GM19035 (cell line): ENCODE measurements at regions not wholly inside any gene's neighbourhood (a gene's known extent, or its start where the extent isn't known, plus 50 kb on each side); places are given as distances from the start of the nearest gene placed in this dataset.

Experiments
- ATAC-seq: cut with Tn5 transposase; IDR thresholded peaks from one replicate; pipeline ENCODE4 v1.9.1; 2021; ENCODE audit not compliant: unreplicated experiment

- no peak for ATAC-seq
Observed at GRCh38 chr10:128727114-128727513, 600.9 kb upstream of the MKI67 start.

GRCh38 chr10:128729910-128730420, 603.7 kb upstream of the MKI67 start:
- no peak for ATAC-seq

- no peak for ATAC-seq
Observed at GRCh38 chr10:128730922-128731321, 604.7 kb upstream of the MKI67 start.

GRCh38 chr10:128734161-128734560, 607.9 kb upstream of the MKI67 start:
- no peak for ATAC-seq

- ATAC-seq = no peak
Observed at GRCh38 chr10:128734734-128735133, 608.5 kb upstream of the MKI67 start.

GRCh38 chr10:128735996-128736395, 609.8 kb upstream of the MKI67 start:
- no peak for ATAC-seq

- ATAC-seq = no peak
Observed at GRCh38 chr10:128738386-128738915, 612.2 kb upstream of the MKI67 start.

GRCh38 chr10:128739930-128740329, 613.7 kb upstream of the MKI67 start:
- ATAC-seq = no peak

GRCh38 chr10:128741180-128741579, 615.0 kb upstream of the MKI67 start:
- no peak for ATAC-seq

GRCh38 chr10:128741680-128742079, 615.5 kb upstream of the MKI67 start:
- no peak for ATAC-seq

- no peak for ATAC-seq
Observed at GRCh38 chr10:128744092-128744491, 617.9 kb upstream of the MKI67 start.

GRCh38 chr10:128744811-128745305, 618.6 kb upstream of the MKI67 start:
- ATAC-seq = no peak

GRCh38 chr10:128747582-128748346, 621.5 kb upstream of the MKI67 start:
- ATAC-seq = no peak

- ATAC-seq = no peak
Observed at GRCh38 chr10:128751284-128751683, 625.1 kb upstream of the MKI67 start.

GRCh38 chr10:128751851-128752250, 625.6 kb upstream of the MKI67 start:
- no peak for ATAC-seq

GRCh38 chr10:128759174-128759573, 633.0 kb upstream of the MKI67 start:
- ATAC-seq = no peak

- ATAC-seq = no peak
Observed at GRCh38 chr10:128763588-128763987, 637.4 kb upstream of the MKI67 start.

- no peak for ATAC-seq
Observed at GRCh38 chr10:128764190-128764589, 638.0 kb upstream of the MKI67 start.

- no peak for ATAC-seq
Observed at GRCh38 chr10:128766915-128767314, 640.7 kb upstream of the MKI67 start.

GRCh38 chr10:128774979-128775378, 648.8 kb upstream of the MKI67 start:
- no peak for ATAC-seq

- ATAC-seq = no peak
Observed at GRCh38 chr10:128775743-128776142, 649.5 kb upstream of the MKI67 start.

- no peak for ATAC-seq
Observed at GRCh38 chr10:128776673-128777252, 650.5 kb upstream of the MKI67 start.
